HepG2 (cell line): ENCODE measurements at regions not wholly inside any gene's neighbourhood (a gene's known extent, or its start where the extent isn't known, plus 50 kb on each side); places are given as distances from the start of the nearest gene placed in this dataset.

ENCODE experiments used
- ATAC-seq: fragments of 200-7000 bp; cut with Tn5 transposase; 3 replicates; pipeline ENCODE4 v1.9.1; 2020; ENCODE audit warnings: mild to moderate bottlenecking, moderate library complexity
- BruUV-seq: library from RNA; stranded (reverse); fragments of 400-500 nt; replicated peaks from 2 replicates; lab custom pipeline; 2021; lab: Mats Ljungman, UMichigan
- CTCF ChIA-PET: fragments of 300-600 bp; formaldehyde crosslinking; extraction: SDS; loops from one replicate; lab custom pipeline; 2021; ENCODE audit warnings: low total read pairs, inconsistent platforms, low intra/inter-chr PET ratio; lab: Yijun Ruan, JAX
- POLR2A ChIA-PET: fragments of 350-600 bp; sonication (Branson Sonifier 250); formaldehyde crosslinking; loops from one replicate; lab custom pipeline; 2020; ENCODE audit warnings: antibody characterized with exemption, inconsistent platforms; lab: Yijun Ruan, JAX
- DNase-seq: peaks from one replicate; pipeline ENCODE4 v3.0.0-alpha.2; 2015; ENCODE audit warnings: low spot score
- FAIRE-seq: peaks from 3 replicates; lab custom pipeline; 2011; peaks lifted over from hg19 to GRCh38; lab: Jason Lieb, UNC
- H2AFZ ChIP-seq: one replicate; pipeline ENCODE4 v1.6.1; 2011; ENCODE audit warnings: low read length, inconsistent platforms
- H3K27ac ChIP-seq: fragments of 300-600 bp; 3 replicates; pipeline ENCODE4 v1.8.0; 2011; ENCODE audit warnings: mixed run types, mild to moderate bottlenecking, mixed read lengths, low read length, inconsistent platforms; ENCODE audit not compliant: insufficient read depth; ENCODE audit errors: extremely low read length
- H3K27me3 ChIP-seq, 2 experiments: fragments of 200-600 bp in 1 of 2; 2 replicates in 1 of 2; 3 replicates in 1 of 2; pipeline versions ENCODE4 v1.6.0 to v1.8.0; 2011; ENCODE audit warnings: low read length in 2 of 2, mild to moderate bottlenecking in 2 of 2, moderate library complexity in 2 of 2, inconsistent platforms in 1 of 2; ENCODE audit not compliant: insufficient read depth in 2 of 2, control insufficient read depth in 1 of 2
- H3K36me3 ChIP-seq, 2 experiments: fragments of 200-600 bp in 1 of 2; replicated peaks in 1 of 2; 2 replicates in 1 of 2; 3 replicates in 1 of 2; pipeline versions ENCODE4 v1.5.1 to v1.8.0; 2011; ENCODE audit warnings: low read length in 2 of 2, inconsistent platforms in 1 of 2; ENCODE audit not compliant: insufficient read depth in 2 of 2, control insufficient read depth in 1 of 2
- H3K4me1 ChIP-seq: 2 replicates; pipeline ENCODE4 v1.5.1; 2012; ENCODE audit warnings: low read length, inconsistent platforms; ENCODE audit not compliant: insufficient read depth
- H3K4me2 ChIP-seq: 2 replicates; pipeline ENCODE4 v1.6.0; 2011; ENCODE audit warnings: low read depth, low read length, inconsistent platforms
- H3K4me3 ChIP-seq, 3 experiments: fragments of 200-600 bp in 1 of 3; sonication (generic), shearing (Covaris generic) in 1 of 3; replicated peaks in 1 of 3; 2 replicates each; pipeline ENCODE4 v1.5.1; 2011 to 2016; ENCODE audit warnings: low read length in 3 of 3, inconsistent platforms in 2 of 3, low read depth in 2 of 3, mild to moderate bottlenecking in 2 of 3, control low read depth in 1 of 3, mixed read lengths in 1 of 3; ENCODE audit not compliant: insufficient read depth in 1 of 3
- H3K79me2 ChIP-seq: one replicate; pipeline ENCODE4 v1.6.1; 2011; ENCODE audit warnings: low read length, inconsistent platforms; ENCODE audit not compliant: insufficient read depth
- H3K9ac ChIP-seq: 2 replicates; pipeline ENCODE4 v1.6.0; 2011; ENCODE audit warnings: mild to moderate bottlenecking, low read depth, low read length, inconsistent platforms; ENCODE audit not compliant: insufficient read depth
- H3K9me3 ChIP-seq: 2 replicates; pipeline ENCODE4 v1.5.1; 2012; ENCODE audit warnings: mild to moderate bottlenecking, low read length
- H4K20me1 ChIP-seq: 2 replicates; pipeline ENCODE4 v1.6.0; 2011; ENCODE audit warnings: inconsistent platforms, mild to moderate bottlenecking, low read length, moderate library complexity; ENCODE audit not compliant: insufficient read depth
- FLYWCH1 ChIP-seq: sonication (generic); formaldehyde crosslinking; IDR thresholded peaks from 2 replicates; pipeline ENCODE4 v1.8.1; 2023; ENCODE audit warnings: mild to moderate bottlenecking, missing genetic modification reagents
- GATAD2A ChIP-seq: IDR thresholded peaks from 2 replicates; pipeline ENCODE4 v1.6.1; 2016
- GMEB1 ChIP-seq: sonication (generic); formaldehyde crosslinking; IDR thresholded peaks from 2 replicates; pipeline ENCODE4 v1.5.1; 2020; ENCODE audit warnings: missing genetic modification reagents, mild to moderate bottlenecking, borderline replicate concordance
- IRX3 ChIP-seq: sonication (generic); formaldehyde crosslinking; IDR thresholded peaks from 2 replicates; pipeline ENCODE4 v1.8.1; 2023; ENCODE audit warnings: mild to moderate bottlenecking, low read depth, missing genetic modification reagents, borderline replicate concordance
- SP5 ChIP-seq: IDR thresholded peaks from 2 replicates; pipeline ENCODE4 v1.6.1; 2016; ENCODE audit warnings: low read depth, borderline replicate concordance
- ZFP1 ChIP-seq: IDR thresholded peaks from 2 replicates; pipeline ENCODE4 v1.6.1; 2016
- ZNF496 ChIP-seq: sonication (generic); formaldehyde crosslinking; IDR thresholded peaks from 2 replicates; pipeline ENCODE4 v1.8.1; 2023; ENCODE audit warnings: mild to moderate bottlenecking, moderate library complexity, missing genetic modification reagents; ENCODE audit not compliant: insufficient replicate concordance
- ZNF629 ChIP-seq: sonication (generic); formaldehyde crosslinking; conservative IDR thresholded peaks from 2 replicates; pipeline ENCODE4 v1.5.0; 2020; ENCODE audit warnings: missing genetic modification reagents
- WGBS: methylation state at CpG from one replicate; pipeline ENCODE4 v1.1.6; 2017; ENCODE audit warnings: low lambda C conversion rate; 5-methylcytosine and 5-hydroxymethylcytosine counted together
- in situ Hi-C: cut with HindIII; loops from 2 replicates; pipeline ENCODE4 v1.10.0; 2017; ENCODE audit warnings: low pct_unique_long_range_greater_than_20kb; ENCODE audit not compliant: extremely low pct_ligation_motif_present
- intact Hi-C: fragments of 100-400 bp; cut with micrococcal nuclease; formaldehyde crosslinking; loops from one replicate; pipeline ENCODE4 v1.10.0; 2022; ENCODE audit not compliant: unreplicated experiment

- peak; percentile 77 for TF ChIP-seq GATAD2A (CRISPR knock-in tag)
- no peak for TF ChIP-seq IRX3 (CRISPR knock-in tag)
These were observed 500.9 kb downstream of the SOX2 start (continued) for GRCh38 chr3:182212479-182213076.

- 100% methylated on average over 4 of the region's 4 CpGs for WGBS
- BruUV-seq, result no TSS peak
These were observed 502.7 kb downstream of the SOX2 start for GRCh38 chr3:182214416-182214815.

More at GRCh38 chr3:182214416-182214815, 502.7 kb downstream of the SOX2 start:
- Histone ChIP-seq H3K27ac (no peak overlapping the region), H2AFZ (no peak overlapping the region), H3K9me3 (no peaks in the 10 kb centered on the region), H3K79me2 (no peaks in the 10 kb centered on the region), H3K9ac (no peak overlapping the region), H3K4me3 (no peak overlapping the region), H3K4me2 (no peak overlapping the region), H3K27me3 (no peaks in the 10 kb centered on the region), H4K20me1 (no peaks in the 10 kb centered on the region), H3K4me1 (peaks cover 46% of the 10 kb centered on the region), H3K36me3 (no peaks in the 10 kb centered on the region)
- TF ChIP-seq ZFP1 (CRISPR knock-in tag), result no peak
- no peak for TF ChIP-seq ZNF496 (CRISPR knock-in tag)
- TF ChIP-seq FLYWCH1 (CRISPR knock-in tag), result no peak
- no peak for TF ChIP-seq ZNF629
- no peak for TF ChIP-seq GMEB1
- no peak for TF ChIP-seq GATAD2A (CRISPR knock-in tag)
- no peak for TF ChIP-seq SP5
- POLR2A ChIA-PET, result no interaction called here
- FAIRE-seq, result no peak
- no peak for DNase-seq
- intact Hi-C loops (no loop called here), in situ Hi-C loops (no loop called here)
- CTCF ChIA-PET, result no interaction called here
- ATAC-seq, result no peak
